ENCODE measurements at regions not wholly inside any gene's neighbourhood (a gene's known extent, or its start where the extent isn't known, plus 50 kb on each side); places are given as distances from the start of the nearest gene placed in this dataset.
A peak's percentile ranks its signal among the peaks of the same experiment; 100 is the strongest.

DNA sequence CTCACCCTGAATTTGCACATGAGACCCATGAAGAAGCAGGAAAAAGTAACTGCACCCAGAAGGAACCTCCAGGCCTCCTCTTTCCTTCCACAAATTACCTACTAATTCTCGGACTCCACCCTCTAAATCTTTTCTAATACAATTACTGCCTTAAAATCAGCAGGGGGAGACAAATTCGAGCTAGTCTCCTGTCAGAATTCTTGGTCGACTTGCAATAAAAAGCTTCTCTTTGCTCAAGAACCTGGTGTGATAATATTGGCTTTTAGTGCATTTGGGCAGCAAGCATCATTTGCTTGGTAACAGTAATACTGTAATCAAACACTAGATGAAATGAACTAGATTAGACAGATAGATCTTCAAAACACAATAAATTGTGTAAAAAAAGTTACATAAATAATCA is 281.9 kb downstream of the RAP2B start:
- TF ChIP-seq, protein P1, sequence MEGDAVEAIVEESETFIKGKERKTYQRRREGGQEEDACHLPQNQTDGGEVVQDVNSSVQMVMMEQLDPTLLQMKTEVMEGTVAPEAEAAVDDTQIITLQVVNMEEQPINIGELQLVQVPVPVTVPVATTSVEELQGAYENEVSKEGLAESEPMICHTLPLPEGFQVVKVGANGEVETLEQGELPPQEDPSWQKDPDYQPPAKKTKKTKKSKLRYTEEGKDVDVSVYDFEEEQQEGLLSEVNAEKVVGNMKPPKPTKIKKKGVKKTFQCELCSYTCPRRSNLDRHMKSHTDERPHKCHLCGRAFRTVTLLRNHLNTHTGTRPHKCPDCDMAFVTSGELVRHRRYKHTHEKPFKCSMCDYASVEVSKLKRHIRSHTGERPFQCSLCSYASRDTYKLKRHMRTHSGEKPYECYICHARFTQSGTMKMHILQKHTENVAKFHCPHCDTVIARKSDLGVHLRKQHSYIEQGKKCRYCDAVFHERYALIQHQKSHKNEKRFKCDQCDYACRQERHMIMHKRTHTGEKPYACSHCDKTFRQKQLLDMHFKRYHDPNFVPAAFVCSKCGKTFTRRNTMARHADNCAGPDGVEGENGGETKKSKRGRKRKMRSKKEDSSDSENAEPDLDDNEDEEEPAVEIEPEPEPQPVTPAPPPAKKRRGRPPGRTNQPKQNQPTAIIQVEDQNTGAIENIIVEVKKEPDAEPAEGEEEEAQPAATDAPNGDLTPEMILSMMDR (IDR thresholded peaks at IDR 0.05; ENCODE audit: borderline replicate concordance, extremely low read depth, low read length, poor library complexity, severe bottlenecking): peak; percentile 17
- TF ChIP-seq EZH2 (IDR thresholded peaks at IDR 0.05; ENCODE audit: borderline replicate concordance, low read depth, low read length, severe bottlenecking): no peak
